ENCODE measurements at regions not wholly inside any gene's neighbourhood (a gene's known extent, or its start where the extent isn't known, plus 50 kb on each side); places are given as distances from the start of the nearest gene placed in this dataset.
"Not testable (repeated sequence)": the region's sequence is repeated elsewhere in the genome, so short reads cannot be mapped to it uniquely, and the experiment has no call there.

DNA sequence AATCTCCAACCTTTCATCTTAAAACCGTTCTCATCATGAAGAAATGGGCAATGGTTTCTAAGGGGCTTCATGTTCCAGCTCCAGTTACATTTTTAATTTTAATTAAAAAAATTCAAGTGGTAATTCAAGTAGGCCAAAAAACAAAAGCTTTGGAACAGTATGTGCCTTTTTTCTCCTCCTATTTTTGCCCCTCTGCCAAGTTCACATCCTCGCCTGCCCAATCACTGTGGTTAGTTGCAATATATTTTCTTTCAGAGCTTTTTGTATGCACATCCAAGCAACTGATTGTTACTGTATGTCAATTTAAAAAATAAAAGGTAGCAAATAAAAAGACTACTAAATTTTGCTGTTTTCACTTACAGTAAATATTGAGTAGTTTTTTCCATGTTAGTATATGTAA, 99.8 kb upstream of the B3GAT2 start:
- no peak for DNase-seq

GRCh38 chr6:71066153-71066552, 109.3 kb upstream of the B3GAT2 start:
- DNase-seq: no peak

- no peak for DNase-seq
Observed at GRCh38 chr6:71067816-71068215, 111.0 kb upstream of the B3GAT2 start.

- no peak for DNase-seq
Observed at GRCh38 chr6:71072508-71072907, 115.6 kb upstream of the B3GAT2 start.

DNA sequence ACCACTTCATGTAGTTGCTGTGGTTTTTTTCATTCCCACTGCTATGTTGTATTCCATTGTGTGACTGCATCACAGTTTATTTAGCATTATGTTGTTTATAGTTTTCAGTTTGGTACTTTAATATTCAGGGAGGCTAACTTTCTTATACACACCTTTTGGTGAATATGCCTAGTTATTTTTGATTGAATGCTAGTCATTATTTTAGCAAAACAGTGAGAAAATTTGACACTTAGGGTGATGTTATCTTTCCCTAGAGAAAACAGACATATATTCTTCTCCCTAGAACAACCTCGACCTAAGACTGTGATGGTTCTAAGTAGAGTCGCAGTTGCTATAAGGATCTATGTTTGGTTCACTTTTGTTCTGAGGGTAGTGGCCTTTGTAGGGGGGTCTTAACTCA, 120.8 kb upstream of the B3GAT2 start:
- DNase-seq: no peak

DNA sequence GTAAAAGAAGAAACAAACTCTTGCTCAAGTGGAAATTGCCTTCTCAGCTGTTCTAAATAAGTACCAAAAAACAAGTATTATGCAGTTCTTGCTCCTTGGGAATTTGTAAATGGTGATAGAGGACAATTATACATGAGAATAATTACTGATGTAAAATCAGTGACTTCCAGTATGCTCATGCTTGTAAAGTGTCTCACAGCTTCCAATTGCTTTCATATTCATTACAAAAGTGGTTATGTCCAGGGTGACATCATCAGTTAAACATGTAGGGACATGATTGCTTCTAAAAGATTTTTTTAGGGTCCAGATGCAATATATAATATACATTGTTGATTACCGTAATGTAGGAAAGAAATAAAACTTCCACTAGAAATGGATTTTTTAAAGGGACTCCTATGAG, 122.8 kb upstream of the B3GAT2 start:
- DNase-seq: no peak

DNA sequence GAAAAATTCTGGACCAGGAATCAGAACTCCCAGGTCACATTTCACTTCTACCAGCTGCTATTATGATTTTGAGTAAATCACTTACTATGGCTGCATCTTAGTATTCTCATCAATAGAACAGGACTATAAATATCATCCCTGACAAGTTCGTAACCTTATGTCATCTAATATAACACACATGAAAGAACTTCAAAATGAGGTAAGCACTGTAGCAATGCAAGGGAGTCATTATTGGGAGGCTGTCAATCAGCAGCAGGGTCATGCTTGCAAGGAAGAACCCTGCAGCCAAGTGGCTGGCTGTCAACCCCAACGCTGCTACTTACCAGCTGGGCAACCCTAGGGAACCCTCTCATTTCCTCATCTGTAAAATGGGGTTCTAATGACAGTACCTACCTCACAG, 123.3 kb upstream of the B3GAT2 start:
- DNase-seq: no peak

- no peak for DNase-seq
Observed at GRCh38 chr6:71080826-71081225, 124.0 kb upstream of the B3GAT2 start.

- DNase-seq: no peak
Observed at GRCh38 chr6:71082033-71082650, 125.3 kb upstream of the B3GAT2 start.

DNA sequence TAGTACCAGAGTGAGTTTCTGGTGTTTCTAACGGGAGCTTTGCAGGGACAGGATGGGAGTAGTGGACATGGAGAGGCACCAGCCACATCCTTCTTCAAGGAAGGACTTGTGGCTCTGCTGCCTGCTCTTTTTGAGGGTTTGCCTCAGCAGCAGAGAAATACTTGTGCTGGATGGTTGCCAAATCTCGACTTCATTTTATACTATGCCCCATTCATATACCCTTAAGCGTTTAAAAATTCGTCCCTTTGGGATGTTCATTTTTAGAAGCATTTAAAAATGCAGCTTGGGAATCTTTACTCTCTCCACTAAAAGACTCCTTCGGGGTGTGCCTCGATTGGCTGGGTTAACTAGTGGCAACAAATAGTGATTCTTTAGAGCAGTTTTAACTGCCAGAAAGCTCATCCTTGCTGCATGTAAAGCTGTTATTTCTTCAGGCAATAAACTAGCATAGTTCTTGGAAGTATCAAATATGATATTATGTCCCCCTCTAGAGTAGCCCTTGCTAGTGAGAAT, 126.5 kb upstream of the B3GAT2 start:
- no peak for DNase-seq

GRCh38 chr6:71088166-71088565, 131.3 kb upstream of the B3GAT2 start:
- no peak for DNase-seq

DNA sequence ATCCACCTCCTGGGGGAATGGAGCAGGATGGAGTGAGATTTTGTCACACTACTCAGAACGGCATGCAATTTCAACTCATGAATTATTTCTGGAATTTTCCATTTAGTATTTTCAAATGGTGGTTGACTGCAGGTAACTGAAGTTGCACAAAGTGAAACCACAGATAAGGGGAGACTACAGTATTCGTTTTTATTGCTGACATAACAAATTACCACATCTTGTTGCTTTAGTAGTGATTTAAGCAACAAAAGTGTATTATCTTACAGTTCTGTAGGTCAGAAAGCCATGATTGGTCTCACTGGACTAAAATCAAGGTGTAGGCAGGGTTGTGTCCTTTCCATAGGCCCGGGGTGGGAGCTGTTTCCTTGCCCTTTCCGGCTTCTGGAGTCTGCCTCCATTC, 133.4 kb upstream of the B3GAT2 start:
- no peak for DNase-seq

DNA sequence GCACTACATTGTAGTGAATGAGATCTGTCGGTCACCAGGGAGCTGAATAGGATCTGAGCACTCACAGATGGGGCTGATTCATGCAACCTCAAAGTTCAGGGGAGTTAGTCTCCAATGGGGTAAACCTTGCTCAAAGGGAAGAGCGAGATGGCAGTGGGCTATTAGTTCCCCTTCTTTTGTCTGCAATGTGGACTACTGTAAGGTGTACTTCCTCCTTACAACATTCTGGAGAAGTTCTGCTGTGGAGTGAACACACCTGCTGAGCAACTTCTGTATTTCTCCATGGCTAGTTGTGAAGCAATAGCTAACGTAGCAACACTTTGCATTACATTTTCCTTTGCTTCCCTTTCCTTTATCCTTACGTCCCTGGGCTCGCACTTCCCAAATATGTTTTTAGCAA, 134.3 kb upstream of the B3GAT2 start:
- no peak for DNase-seq

- no peak for DNase-seq
Observed at GRCh38 chr6:71091956-71092355, 135.1 kb upstream of the B3GAT2 start.

GRCh38 chr6:71097264-71097663, 140.4 kb upstream of the B3GAT2 start:
- DNase-seq: not testable (repeated sequence)

DNA sequence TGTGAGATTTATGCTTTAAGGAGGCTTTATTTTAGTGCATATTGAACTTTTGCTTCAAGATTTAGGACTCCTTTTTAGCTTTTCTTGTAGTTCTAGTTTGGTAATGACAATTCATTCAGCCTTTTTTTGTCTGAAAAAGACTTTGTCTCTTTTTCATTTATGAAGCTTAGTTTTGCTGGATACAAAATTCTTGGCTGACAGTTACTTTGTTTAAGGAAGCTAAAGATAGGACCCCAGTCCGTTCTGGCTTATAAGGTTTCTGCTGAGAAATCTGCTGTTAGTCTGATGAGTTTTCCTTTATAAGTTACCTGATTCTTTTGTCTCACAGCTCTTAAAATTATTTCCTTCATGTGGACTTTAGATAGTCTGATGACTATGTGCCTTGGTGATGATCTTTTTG, 142.8 kb upstream of the B3GAT2 start:
- no peak for DNase-seq

DNA sequence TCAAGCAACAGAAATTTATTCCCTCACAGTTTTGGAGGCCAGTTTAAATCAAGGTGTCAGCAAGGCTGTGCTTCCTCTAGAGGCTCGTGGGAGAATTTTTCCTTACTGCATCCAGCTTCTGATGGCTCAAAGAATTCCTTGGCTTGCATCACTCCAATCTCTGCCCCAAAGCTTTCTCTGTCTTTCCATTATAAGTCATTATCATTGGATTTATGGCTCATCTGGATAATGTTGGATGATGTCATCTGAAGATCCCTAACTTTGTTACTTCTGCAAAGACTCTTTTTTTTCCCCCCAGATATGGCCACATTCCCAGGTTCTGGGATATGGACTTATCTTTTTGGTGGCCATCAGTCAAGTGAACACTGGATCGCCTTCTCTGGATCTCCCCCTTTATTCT, 146.3 kb upstream of the B3GAT2 start:
- no peak for DNase-seq

GRCh38 chr6:71103641-71104040, 146.8 kb upstream of the B3GAT2 start:
- DNase-seq: no peak

GRCh38 chr6:71106276-71106675, 149.4 kb upstream of the B3GAT2 start:
- no peak for DNase-seq

- DNase-seq: peak; percentile 50
Observed at GRCh38 chr6:71107911-71108420, 151.1 kb upstream of the B3GAT2 start.

GRCh38 chr6:71114544-71114943, 157.7 kb upstream of the B3GAT2 start:
- DNase-seq: peak; percentile 71

DNA sequence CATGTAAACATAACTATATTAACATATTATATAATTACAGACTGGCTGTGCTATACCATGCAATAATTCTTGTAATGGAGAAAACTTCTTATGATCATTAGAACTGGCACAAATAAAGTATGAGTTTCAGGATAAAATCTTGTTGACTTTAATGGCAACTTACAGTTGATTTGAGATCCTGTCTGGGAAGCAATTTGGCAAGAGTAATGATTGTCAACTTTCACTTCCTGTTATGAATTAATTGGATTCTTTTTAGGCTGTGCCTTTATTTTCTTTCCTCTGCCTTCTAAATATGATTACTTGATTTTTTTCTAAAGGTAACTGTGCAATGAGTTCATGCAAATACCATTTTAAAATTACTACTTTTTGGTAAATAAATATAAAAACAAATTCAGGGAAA, 158.1 kb upstream of the B3GAT2 start:
- no peak for DNase-seq

GRCh38 chr6:71119560-71119959, 162.7 kb upstream of the B3GAT2 start:
- DNase-seq: no peak

- DNase-seq: no peak
Observed at GRCh38 chr6:71123051-71123450, 165.6 kb upstream of the OGFRL1 start.

DNA sequence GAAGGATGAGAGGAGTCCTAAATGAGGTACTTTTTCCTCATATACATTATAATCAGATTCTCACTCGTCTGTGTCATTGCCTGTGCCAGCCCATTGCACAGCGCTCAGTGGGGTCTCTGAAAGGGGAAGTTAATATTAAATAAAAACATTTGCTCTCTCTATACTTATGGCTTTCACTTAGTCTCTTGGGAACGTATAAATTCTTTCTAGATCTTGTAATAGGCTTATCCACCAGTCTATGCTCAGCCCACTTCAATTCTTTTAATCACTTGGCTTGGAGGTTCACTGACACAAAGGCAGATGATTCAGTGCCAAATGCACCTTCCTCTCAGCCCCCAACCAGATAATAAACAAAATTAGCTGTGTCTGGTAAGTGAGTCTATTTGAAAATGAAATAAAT, 164.3 kb upstream of the OGFRL1 start:
- no peak for DNase-seq

Data from DMS153 (cell line).